Gastrocnemius medialis (tissue), 4 donors: ENCODE measurements at regions not wholly inside any gene's neighbourhood (a gene's known extent, or its start where the extent isn't known, plus 50 kb on each side); places are given as distances from the start of the nearest gene placed in this dataset.

Experiments
- POLR2A ChIP-seq, 2 donors: fragments of 450-650 bp; IDR thresholded peaks; one replicate each; pipeline ENCODE4 v1.6.1; 2017; ENCODE audit warnings: antibody characterized with exemption in 2 of 2, mild to moderate bottlenecking in 2 of 2, moderate library complexity in 2 of 2
- TF ChIP-seq, protein P1 (sequence below), 5 experiments: fragments of 450-650 bp in 3 of 5; fragments of 200-600 bp in 2 of 5; sonication (generic) in 2 of 5; IDR thresholded peaks in 4 of 5; conservative IDR thresholded peaks in 1 of 5; 1 replicate in 4 of 5; 2 replicates in 1 of 5; pipeline ENCODE4 v1.5.1; 2016 to 2019; ENCODE audit warnings: antibody characterized with exemption in 5 of 5, mild to moderate bottlenecking in 3 of 5, moderate library complexity in 3 of 5

DNA sequence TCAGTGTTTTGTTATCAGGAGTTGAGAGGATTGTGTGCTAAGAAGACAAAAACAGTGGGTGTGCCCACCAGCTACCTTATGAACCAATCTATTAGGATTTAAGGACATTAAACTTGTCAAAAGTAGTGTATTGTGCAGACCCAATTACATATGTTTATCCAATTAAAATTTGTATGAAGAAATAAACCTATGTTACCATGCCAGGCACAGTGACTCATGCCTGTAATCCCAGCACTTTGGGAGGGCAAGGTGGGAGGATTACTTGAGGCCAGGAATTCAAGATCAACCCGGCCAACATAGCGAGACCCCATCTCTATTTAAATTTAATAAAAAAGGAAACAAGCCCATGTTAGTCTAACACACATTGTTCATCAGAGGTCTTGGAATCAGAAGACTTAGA is 162.2 kb downstream of the IRS1 start:
- TF ChIP-seq POLR2A (IDR thresholded peaks at IDR 0.05), result no peak
- TF ChIP-seq, protein P1, sequence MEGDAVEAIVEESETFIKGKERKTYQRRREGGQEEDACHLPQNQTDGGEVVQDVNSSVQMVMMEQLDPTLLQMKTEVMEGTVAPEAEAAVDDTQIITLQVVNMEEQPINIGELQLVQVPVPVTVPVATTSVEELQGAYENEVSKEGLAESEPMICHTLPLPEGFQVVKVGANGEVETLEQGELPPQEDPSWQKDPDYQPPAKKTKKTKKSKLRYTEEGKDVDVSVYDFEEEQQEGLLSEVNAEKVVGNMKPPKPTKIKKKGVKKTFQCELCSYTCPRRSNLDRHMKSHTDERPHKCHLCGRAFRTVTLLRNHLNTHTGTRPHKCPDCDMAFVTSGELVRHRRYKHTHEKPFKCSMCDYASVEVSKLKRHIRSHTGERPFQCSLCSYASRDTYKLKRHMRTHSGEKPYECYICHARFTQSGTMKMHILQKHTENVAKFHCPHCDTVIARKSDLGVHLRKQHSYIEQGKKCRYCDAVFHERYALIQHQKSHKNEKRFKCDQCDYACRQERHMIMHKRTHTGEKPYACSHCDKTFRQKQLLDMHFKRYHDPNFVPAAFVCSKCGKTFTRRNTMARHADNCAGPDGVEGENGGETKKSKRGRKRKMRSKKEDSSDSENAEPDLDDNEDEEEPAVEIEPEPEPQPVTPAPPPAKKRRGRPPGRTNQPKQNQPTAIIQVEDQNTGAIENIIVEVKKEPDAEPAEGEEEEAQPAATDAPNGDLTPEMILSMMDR (IDR thresholded peaks at IDR 0.05 in 4 of 5, conservative IDR thresholded peaks at IDR 0.05 in 1 of 5), result no peak
